Activated CD4-positive, alpha-beta T cell treated with anti-CD3 and anti-CD28 coated beads, Interleukin-2, amount 50 U/mL, for 4 hours (primary cell): ENCODE measurements at regions not wholly inside any gene's neighbourhood (a gene's known extent, or its start where the extent isn't known, plus 50 kb on each side); places are given as distances from the start of the nearest gene placed in this dataset.
"Not testable (repeated sequence)": the region's sequence is repeated elsewhere in the genome, so short reads cannot be mapped to it uniquely, and the experiment has no call there.

Experiments used
- DNase-seq, 2 experiments: peaks; one replicate each; pipeline ENCODE4 v3.0.0-alpha.2; 2020

DNA sequence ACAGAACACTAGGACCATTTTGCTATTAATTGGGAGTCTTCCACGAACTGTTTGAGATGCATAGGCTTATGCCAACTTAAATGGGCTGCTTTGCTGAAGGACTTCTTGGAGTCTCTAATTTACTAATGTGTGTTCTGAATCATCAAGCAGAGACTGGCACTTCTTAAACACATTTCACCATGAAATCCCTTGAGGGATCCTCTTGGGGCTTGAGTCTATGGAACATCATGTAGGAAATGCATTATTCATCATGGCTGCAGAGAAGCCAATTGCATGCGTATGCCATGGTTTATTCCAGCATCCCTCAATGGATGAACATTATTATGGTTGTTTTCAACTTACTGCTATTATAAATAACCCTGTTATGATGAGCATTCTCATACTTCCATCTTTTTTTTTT is 73.4 kb downstream of the FGD2 start:
- no peak for DNase-seq

DNA sequence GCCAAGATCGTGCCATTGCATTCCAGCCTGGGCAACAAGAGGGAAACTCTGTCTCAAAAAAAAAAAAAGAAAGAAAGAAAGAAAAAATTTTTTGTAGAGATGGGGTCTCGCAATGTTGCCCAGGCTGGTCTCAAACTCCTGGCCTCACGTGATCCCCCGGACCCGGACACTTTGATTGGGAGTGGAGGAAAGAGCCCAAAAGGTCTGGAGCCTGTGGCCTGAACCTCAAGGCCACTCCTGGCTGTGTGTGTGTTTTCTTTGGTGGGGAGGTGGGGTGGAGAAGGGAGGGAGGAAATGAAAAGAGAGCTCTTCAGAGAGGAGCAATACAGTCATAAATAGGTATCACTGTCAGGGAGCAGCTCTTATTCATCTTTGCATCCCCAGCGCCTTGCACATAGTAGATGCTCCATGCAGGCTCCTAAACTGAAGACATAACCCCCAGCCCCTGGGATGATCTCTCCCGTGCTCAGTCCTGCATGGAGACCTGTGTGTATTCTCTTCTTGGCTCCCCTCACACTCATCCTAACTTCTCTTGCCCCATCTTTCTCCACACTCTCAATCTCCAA is 75.7 kb downstream of the FGD2 start:
- no peak for DNase-seq

DNA sequence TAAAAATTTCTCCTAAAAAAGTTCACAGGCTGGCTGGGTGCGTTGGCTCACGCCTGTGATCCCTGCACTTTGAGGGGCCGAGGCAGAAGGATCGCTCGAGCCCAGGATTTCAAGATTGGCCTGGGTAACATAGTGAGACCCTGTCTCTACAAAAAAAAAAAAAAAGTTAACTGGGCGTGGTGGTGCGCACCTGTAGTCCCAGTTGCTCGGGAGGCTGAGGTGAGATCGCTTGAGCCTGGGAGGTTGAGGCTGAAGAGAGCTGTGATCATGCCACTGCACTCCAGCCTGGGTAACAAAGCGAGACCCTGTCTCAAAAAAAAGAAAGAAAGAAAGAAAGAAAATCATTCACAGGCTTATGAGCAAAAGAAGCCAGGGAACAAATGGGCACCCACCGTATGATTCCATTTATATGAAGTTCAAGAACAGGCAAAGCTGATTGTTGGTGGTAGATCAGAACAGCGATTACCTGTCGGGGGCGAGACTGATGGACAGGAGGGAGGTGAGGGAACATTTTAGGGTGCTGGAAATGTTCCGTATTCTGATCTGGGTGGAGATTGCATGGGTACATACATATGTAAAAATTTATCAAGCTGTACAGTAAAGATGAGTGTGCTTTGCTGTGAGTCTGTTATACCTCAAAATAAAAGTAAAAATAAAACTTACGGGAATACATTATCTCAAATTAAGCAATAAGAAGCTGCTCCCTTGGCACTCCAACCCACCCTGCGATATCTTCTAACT is 77.1 kb downstream of the FGD2 start:
- no peak for DNase-seq

DNA sequence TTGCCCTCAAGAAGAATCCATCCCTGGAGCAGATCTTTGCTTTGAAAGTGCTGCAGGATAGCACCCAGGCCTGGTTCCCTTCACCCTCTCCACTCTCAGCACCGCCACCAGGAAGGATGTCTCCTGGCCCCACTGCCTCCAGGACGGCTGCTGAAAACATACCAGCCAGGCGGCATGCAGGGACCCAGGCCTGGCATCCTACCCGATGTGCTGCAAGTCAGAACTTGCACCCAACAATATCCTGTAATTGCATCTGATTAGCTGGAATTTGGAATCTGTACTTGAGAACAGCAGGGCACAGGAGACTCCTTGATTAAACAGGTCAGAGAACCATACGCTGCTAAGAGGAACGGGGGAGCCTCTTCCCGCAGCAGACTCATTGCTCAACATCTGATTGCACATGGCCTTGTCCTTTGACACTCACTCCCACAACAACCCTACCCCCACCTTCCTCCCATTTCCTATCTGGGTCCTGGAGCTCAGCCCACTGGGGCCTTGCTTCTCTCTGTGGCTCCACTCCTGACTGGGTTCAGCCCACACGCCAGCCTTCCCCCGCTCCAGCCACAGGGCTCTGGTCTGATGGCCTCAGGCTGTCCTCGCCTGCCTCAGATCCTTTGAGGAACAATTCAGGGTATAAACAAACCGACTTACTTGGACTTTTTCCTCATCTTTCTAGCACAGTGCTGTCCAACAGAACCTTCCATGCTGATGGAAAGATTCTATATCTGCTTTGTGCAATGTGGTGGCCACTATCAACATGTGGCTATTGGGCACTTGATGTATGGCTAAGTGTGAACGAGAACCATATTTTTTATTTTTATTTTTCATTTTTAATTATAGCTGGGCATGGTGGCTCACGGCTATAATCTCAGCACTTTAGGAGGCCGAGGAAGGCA is 78.0 kb downstream of the FGD2 start:
- DNase-seq: no peak

DNA sequence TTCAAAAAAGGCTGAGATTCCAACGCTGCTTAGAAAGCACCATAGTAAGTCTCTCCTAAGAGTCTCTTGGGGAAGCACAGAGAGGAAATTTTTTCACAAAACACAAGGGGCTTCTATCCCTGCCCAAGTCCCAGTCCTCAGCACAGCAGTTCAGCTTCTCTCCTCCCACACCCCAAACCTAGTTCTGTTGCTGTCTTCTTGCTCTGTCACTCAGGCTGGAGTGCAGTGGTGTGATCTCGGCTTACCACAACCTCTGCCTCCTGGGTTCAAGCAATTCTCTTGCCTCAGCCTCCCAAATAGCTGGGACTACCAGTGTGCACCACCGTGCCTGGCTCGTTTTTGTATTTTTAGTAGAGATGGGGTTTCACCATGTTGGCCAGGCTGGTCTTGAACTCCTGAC is 79.2 kb downstream of the FGD2 start:
- not testable (repeated sequence) for DNase-seq

DNA sequence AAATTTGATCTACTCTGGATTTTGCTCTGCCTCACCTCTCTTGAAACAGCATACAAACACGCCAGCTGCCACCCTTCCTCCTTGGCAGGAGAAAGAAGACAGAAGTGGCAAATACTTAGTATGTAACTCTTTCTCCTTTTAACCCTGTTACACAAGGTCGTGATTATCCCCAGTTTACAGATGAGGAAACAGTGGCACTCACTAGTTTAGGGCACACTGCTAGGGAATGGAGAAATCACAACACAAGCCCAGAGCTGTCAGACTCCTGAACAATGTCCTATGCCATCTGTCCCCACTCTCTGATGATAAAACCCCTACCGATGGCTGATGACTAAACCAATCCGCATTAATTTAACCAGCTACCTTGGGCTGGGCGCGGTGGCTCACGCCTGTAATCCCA is 79.7 kb downstream of the FGD2 start:
- DNase-seq: no peak

DNA sequence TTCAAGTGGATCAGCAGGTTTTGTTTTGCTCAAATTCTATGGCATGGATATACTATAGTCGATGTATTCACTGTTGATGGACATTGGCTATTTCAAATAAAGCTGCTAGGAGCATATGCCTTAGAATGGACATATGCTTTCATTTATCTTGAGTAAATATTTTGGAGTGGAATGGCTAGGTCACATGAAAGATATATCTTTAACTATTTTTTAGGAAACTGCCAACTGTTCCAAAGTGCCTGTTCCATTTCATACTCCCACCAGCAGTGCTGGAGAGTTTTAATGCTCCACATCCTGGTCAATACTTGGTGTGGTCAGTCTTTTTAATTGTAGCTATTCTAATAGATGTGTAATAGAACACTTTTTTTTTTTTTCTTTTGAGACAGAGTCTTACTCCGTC is 81.1 kb upstream of the PIM1 start:
- no peak for DNase-seq

DNA sequence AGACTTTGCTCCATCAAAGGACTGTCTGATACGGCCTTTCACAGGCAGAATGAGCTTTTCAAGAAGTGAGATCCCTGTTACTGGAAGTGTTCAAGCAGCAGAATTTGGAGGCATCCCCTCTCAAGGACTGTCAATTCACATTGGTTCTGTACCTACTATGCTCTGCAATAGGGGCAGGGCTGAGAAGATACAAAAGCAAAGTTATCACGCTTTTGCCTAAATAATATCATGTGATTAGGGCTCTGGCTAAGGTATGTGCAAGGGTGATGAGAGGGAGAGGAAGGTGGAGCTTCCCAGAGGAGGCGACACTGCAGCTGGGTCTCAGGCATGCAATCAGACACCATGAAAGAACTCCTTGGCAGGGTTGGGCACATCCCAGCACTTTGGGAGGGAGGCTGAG is 80.2 kb upstream of the PIM1 start:
- no peak for DNase-seq

DNA sequence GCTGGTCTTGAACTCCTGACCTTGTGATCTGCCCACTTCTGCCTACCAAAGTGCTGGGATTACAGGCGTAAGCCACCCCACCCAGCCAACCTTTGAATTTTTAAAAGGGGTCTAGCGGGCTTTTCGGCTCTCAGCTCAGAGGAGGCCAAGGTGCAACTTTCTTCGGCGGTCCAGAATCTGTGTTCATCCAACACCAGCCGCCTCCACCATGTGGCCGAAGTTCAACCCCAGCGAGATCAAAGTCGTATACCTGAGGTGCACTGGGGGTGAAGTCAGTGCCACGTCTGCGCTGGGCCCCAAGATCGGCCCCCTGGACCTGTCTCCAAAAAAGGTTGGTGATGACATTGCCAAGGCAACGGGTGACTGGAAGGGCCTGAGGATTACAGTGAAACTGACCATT is 78.8 kb upstream of the PIM1 start:
- not testable (repeated sequence) for DNase-seq

DNA sequence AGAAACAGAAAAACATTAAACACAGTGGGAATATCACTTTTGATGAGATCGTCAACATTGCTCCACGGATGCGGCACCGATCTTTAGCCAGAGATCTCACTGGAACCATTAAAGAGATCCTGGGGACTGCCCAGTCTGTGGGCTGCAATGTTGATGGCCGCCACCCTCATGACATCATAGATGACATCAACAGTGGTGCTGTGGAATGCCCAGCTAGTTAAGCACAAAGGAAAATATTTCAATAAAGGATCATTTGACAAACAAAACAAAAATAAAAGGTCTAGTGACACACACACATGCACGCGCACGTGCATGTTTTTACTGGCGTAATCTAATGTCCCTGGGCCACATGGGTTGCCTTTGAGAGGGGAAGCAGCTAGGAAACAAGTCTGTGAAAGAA is 78.4 kb upstream of the PIM1 start:
- not testable (repeated sequence) for DNase-seq

DNA sequence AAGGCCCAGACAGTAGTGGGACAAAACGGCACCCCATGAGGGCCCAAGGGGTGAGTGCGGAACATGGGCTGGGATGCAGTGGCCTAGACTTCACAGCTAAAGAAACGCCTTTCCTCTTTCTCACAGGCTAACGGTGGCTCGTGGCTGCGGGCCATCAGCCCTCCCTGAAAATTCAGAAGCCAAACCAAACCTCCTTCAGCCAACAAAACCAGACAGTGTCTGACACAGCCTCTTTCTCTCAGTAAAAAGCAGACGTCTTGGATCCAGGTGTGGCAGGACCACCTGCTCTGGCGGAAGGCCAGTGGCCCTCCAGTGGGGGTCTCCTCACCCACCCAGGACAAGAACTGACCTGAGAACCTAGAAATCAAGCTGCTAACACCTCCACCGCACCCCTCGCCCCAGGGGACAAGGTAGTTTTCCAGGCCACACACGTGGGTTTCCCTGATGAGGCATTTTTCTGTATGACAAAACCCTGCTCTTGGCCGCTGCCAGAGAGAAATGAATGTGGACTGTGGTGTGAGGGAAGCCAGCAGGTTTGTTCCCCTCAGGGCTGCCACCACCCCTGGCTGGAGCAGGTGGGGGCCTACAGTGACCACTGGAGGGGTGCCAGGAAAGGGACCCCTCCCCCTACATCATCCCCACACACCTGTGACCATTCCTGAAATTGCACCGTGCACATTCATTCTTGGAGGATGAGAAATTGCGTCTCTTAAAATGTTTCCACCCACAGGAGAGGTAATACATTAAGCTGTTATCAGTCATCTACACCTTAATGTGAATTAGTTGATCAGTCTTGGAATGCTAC is 76.8 kb upstream of the PIM1 start:
- no peak for DNase-seq

DNA sequence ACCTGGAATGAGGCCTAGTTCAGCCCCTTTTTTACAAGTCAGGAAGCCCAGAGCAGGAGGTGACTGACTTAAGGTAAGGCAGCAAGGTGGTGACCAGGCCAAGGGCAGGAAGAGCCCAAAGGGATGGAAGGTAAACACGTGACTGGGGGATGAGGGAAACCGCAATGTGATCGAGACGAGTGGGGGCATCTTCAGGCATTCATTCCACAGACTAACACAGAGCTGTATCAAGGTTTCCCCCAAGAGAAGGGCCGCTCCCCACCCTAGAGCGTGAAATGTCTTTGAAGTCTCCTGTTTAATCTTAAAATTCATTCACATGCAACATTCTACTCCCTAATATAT is 76.3 kb upstream of the PIM1 start:
- DNase-seq: no peak

DNA sequence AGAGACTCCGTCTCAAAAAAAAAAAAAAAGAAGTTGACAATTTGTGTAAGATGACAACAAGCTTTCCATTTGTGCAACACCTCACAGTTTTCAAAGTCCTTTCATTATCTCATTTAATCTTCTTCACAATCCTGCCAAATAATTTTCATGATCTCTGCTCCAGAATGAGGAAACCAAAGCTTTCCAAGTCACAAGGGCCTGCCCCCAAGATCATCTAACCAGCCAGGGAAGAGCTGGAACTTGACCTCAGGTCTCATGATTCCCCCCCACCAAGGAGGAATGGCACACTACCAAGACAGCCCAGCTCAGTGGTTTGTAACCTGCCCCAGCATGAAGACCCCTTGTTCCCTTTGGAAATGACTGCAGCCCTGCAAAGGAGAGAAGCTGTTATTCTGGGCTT is 74.0 kb upstream of the PIM1 start:
- DNase-seq: no peak

DNA sequence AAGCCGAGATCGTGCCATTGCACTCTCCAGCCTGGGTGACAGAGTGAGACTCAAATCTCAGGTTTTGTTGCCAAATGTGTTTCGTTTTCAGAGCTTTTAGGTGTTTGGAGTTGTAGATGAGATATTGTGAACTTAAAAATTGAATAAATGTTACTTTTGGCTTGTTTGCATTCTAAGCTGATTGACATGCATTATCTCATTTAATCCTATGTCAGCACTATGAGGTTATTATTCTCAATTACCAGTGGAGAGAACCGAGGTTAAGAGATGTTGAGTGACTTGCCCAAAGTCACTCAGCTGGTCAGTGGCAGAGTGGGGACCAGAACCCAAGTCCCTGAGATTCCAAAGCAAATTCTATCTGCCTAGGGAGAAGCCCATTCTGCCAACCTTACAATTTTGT is 72.6 kb upstream of the PIM1 start:
- DNase-seq: no peak

DNA sequence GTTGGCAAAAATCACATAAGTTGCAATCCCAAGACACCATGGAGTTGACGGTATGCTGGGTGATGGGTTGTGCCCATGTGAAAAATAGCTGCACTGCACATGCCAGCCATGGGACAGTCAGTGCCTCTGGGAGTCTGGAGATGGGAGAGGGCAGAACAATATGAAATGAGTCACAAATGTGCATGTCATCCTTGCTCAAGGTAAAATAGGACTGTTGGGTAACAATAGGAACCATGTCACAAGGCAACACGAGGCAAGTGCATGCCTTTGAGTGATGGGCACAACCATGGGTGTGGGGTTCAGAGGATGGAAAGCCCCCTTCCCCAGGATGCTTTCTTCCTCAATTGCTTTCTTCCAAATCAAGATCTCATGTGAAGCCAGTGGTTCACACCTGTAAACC is 70.5 kb upstream of the PIM1 start:
- no peak for DNase-seq

DNA sequence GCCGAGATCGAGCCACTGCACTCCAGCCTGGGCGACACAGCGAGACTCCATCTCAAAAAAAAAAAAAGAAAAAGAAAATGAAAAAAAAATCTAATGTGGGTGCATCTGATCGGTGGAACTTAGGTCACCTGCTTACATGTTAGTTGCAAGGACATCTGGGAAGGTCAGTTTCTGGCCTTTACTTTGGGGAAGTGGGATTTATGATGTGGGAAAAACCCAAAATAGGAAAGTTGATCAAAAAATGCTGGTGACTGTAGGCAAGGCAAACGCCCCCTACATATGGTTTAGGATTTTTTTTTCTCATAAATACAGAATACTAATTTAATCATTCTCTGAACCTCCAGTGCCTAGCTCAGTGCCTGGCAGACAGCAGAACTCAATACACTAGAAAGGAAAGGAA is 69.2 kb upstream of the PIM1 start:
- DNase-seq: no peak

DNA sequence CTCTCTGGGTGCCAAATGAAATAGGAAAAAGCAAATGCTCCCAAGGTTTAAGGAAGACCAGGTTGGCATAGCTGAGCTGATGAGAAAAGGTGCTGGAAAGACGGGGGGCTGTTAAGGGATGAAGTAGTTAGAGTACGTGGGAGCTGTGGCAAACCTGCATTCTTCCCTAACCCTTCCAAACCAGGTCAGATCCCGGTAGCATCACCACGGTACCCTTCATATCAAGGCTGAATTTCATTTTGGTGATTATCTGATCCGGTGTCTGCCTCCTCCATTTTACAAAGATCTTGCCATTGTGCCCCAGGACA is 68.0 kb upstream of the PIM1 start:
- DNase-seq: no peak

DNA sequence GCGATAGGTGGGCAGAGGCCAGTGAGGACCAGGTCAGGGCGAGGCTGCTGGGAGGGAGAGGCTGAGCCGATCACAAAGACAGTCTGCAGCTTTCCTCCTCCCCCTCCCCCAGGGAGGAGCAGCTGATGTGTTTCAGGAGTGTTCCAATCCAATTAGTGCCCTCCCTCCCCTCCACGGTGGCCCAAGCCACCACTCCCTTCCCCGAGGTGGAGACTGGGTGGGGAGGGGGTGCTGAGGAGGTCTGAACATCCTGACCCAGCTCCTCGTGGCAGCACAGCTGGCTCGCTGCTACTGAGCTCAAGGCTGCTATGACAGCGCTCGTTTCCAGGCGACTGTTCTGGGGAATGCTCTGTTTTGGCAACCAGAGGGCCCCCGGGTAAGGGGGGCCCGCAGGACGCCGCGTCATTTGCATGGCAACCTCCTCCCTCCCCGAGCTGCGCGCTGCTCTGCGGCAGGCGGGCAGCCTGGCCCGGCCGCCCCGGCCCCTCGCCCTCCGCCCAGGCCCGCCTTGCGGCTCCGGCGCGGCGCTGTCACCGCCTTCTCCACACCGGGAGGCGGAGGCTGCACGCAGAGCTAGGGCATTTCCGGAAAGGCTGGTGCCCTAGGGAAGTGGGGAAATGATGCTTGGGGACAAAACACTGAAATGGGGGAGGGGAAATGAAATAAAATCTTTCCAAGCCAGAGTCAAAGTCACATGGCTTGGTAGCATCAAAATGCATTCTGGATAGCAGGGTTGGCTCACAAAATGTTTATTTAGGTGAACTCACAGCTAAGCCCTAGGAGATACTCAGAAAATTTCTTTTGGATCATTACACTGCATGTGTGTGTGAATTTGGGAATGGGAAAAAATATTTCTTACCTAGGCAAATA is 67.4 kb upstream of the PIM1 start:
- DNase-seq: peak; percentile 57 to 58

DNA sequence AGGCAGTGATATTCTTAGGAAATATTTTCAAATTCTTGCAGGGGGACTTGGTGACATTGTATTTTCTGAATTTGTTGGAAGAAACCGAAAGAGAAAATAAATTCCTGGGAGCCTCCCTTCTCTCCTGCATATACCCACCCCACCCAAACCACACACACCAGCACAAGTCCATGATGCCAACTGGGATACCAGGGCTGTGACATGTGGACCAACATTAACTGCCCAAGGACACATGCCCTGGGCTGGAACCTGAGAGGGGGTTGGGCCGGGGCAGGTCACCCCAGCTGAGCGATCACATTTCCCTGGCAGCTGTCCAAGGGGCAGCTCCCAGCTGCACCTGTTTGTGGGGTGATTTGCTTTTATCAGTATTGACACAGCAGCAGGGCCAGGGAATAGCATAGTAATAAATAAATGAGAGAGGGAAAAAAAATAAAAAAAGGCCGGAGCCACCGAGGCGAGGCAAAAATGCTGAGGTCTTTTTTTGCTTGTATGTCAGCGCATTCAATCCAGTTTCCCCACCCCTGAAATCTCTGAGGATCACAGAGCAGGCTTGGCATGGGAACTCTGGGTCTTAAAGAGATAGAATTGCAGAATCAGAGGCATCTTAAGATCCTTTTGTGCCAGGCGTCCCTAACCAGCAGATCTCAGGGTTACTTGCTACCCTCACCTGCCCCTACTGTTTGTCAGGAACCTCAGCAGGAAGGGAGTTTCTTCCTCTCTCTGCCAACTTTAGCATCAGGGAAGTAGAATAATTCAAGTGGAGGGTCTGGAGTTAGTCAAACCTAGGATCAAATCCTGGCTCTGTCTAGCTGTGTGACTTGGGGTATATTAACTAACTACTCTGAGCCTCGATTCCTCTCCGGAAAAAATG is 66.5 kb upstream of the PIM1 start:
- DNase-seq: no peak

DNA sequence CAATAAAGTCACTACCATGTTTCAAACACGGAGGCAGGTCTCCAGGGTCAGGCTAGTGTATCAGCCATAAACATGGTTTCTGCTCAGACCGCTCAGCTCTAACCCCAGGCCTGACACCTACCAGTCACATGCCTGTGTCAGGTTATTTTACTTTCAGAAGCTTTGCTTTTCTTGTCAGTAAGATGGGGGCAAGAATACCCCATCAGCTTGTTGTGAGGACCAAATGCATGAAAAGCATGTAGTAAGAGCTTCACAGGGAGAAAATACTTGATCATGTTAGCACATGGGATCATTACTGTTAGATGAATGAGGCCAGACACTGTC is 65.2 kb upstream of the PIM1 start:
- DNase-seq: no peak

DNA sequence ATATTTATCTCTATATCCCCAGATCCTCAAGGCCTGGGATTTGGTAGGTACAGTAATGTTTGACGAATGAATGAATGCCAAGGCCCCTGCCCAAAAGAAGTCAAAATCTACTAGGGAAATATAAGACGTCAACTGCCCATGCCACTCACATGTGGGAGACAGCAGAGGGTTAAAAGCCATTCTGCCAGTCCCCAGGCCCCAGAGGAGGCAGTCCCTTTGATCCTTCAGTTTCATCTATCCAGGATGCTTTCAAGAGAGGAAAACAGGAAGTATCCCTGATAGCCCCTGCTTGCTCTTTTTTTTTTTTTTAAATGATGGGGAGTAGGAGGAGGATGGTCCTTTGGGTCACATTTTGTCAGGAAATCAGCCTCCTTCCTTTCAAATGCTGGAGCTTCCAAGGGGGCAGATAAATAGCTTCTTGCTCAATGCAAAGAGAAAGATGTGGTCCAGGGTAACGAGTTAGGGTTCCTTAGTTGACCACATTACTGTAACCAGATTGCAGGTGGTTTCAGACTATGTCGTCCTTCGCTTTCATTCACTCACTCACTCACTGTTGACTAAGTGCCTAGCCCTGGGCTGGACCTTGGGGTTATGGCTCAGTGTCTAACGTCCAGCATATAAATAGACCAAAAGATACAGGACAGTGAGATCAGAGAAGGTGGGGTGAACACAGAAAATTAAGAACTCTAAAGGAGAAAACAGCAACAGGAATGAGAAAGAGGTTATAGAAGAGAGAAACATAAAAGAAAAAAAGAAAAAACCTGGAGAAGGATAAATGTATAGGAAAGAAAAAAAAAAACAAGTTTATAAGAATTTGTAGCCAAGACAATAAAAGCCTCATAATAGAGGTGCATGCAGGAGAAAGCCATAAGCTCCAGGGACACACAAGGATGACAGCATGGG is 64.6 kb upstream of the PIM1 start:
- no peak for DNase-seq
